Panc1 (cell line): ENCODE measurements at regions not wholly inside any gene's neighbourhood (a gene's known extent, or its start where the extent isn't known, plus 50 kb on each side); places are given as distances from the start of the nearest gene placed in this dataset.

Experiments
- ATAC-seq: fragments of 200-7000 bp; cut with Tn5 transposase; 2 replicates; pipeline ENCODE4 v1.9.1; 2020; ENCODE audit warnings: mild to moderate bottlenecking, moderate library complexity
- BruUV-seq: library from RNA; stranded (reverse); fragments of 400-500 nt; replicated peaks from 2 replicates; lab custom pipeline; 2021; lab: Mats Ljungman, UMichigan
- CTCF ChIA-PET: fragments of 300-600 bp; sonication (Branson Sonifier 250); formaldehyde crosslinking; loops from one replicate; lab custom pipeline; 2022; ENCODE audit warnings: antibody characterized with exemption; lab: Charles Lee
- POLR2A ChIA-PET: fragments of 300-600 bp; sonication (Branson Sonifier 250); formaldehyde crosslinking; loops from one replicate; lab custom pipeline; 2022; ENCODE audit warnings: antibody characterized with exemption; lab: Charles Lee
- DNase-seq: peaks from one replicate; pipeline ENCODE4 v3.0.0-alpha.2; 2010; ENCODE audit warnings: low read depth, low spot score
- H3K27ac ChIP-seq: 2 replicates; pipeline ENCODE4 v1.5.1; 2011; ENCODE audit warnings: mild to moderate bottlenecking, low read length, inconsistent platforms
- H3K27me3 ChIP-seq: fragments of 200-500 bp; sonication (Bioruptor generic); 2 replicates; pipeline ENCODE4 v1.6.0; 2014; ENCODE audit warnings: low read length, inconsistent platforms; ENCODE audit not compliant: control insufficient read depth, insufficient read depth
- H3K36me3 ChIP-seq: fragments of 200-500 bp; sonication (Bioruptor generic); 2 replicates; pipeline ENCODE4 v1.5.1; 2014; ENCODE audit warnings: inconsistent platforms, mild to moderate bottlenecking, low read length, moderate library complexity; ENCODE audit not compliant: control insufficient read depth, insufficient read depth
- H3K4me1 ChIP-seq: 2 replicates; pipeline ENCODE4 v1.5.1; 2011; ENCODE audit warnings: inconsistent platforms, mild to moderate bottlenecking, low read length, moderate library complexity; ENCODE audit not compliant: control insufficient read depth, insufficient read depth
- H3K4me3 ChIP-seq, 2 experiments: 2 replicates each; pipeline ENCODE4 v1.5.1; 2011 to 2012; ENCODE audit warnings: low read depth in 2 of 2, low read length in 2 of 2, mild to moderate bottlenecking in 2 of 2, inconsistent platforms in 1 of 2, moderate library complexity in 1 of 2
- H3K9me3 ChIP-seq: fragments of 200-500 bp; sonication (Bioruptor generic); 2 replicates; pipeline ENCODE4 v1.5.1; 2014; ENCODE audit warnings: low read depth, mild to moderate bottlenecking, inconsistent platforms, low read length, moderate library complexity; ENCODE audit not compliant: control insufficient read depth, insufficient read depth
- POLR2AphosphoS5 ChIP-seq: IDR thresholded peaks from 2 replicates; pipeline ENCODE4 v1.6.1; 2012; ENCODE audit warnings: mild to moderate bottlenecking, low read depth, low read length, moderate library complexity
- SIN3A ChIP-seq: IDR thresholded peaks from 2 replicates; pipeline ENCODE4 v1.6.1; 2012; ENCODE audit warnings: low read depth, mild to moderate bottlenecking, low read length, moderate library complexity, borderline replicate concordance; ENCODE audit not compliant: insufficient read depth
- TCF7L2 ChIP-seq: IDR thresholded peaks from 2 replicates; pipeline ENCODE4 v1.6.1; 2011; ENCODE audit warnings: mild to moderate bottlenecking, low read depth, low read length, inconsistent platforms
- in situ Hi-C: cut with HindIII; loops from 2 replicates; pipeline ENCODE4 v1.10.0; 2016; ENCODE audit warnings: low sequenced_read_pairs, low pct_unique_long_range_greater_than_20kb
- intact Hi-C: fragments of 100-400 bp; cut with micrococcal nuclease; formaldehyde crosslinking; loops from one replicate; pipeline ENCODE4 v1.10.0; 2022; ENCODE audit not compliant: unreplicated experiment
- TF ChIP-seq, protein P1 (sequence below), 2 experiments: IDR thresholded peaks; 2 replicates each; pipeline ENCODE4 v1.6.1; 2011 to 2012; ENCODE audit warnings: low read depth in 2 of 2, control low read depth in 1 of 2, low read length in 1 of 2, mild to moderate bottlenecking in 1 of 2, moderate library complexity in 1 of 2; ENCODE audit not compliant: insufficient read depth in 1 of 2
- TF ChIP-seq, protein P2 (sequence below): fragments of 450-650 bp; IDR thresholded peaks from 2 replicates; pipeline ENCODE4 v1.5.1; 2017; ENCODE audit warnings: mild to moderate bottlenecking

GRCh38 chr5:163867324-163867723 is 361.9 kb downstream of the MAT2B start:
- no peaks in the 10 kb centered on the region for H3K9me3 ChIP-seq
- H3K36me3 ChIP-seq = no peaks in the 10 kb centered on the region
- H3K27me3 ChIP-seq = no peaks in the 10 kb centered on the region
- intact Hi-C loops (no loop called here), in situ Hi-C loops (no loop called here)
- BruUV-seq = no TSS peak
- no peaks in the 10 kb centered on the region for H3K4me1 ChIP-seq
- no peak overlapping the region for H3K27ac ChIP-seq
- TF ChIP-seq POLR2AphosphoS5 = no peak
- CTCF ChIA-PET = no interaction called here
- POLR2A ChIA-PET = no interaction called here
- ATAC-seq (no peak), DNase-seq (no peak)
- no peak overlapping the region for H3K4me3 ChIP-seq

DNA sequence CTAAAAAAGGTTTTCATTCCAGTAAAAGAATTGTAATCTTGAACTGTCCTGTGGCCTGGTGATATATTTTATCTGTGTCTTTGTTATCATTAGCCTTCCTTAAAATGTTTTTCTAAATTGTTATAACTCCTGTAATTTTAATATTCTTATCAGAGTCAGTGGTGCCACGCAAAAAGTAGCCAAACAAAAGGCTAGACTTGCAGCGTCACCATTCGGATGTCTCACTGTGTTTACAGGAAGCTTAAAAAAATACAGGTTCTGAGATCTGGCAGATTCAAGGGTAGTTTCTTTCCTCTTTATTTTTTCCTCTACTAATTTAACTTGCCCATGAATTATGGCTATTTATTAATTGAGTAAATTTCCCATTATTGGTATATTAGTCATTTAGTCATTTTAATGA is 362.3 kb downstream of the MAT2B start:
- H3K4me3 ChIP-seq = no peak overlapping the region
- intact Hi-C loops = no loop called here
- BruUV-seq = no TSS peak
- no peaks in the 10 kb centered on the region for H3K4me1 ChIP-seq
- DNase-seq (no peak), ATAC-seq (no peak)
- ChIA-PET POLR2A (no interaction called here), CTCF (no interaction called here)
- no peaks in the 10 kb centered on the region for H3K27me3 ChIP-seq
- no peaks in the 10 kb centered on the region for H3K9me3 ChIP-seq
- H3K36me3 ChIP-seq = no peaks in the 10 kb centered on the region
- in situ Hi-C loops = no loop called here
- no peak overlapping the region for H3K27ac ChIP-seq
- TF ChIP-seq TCF7L2 = no peak
- no peak for TF ChIP-seq POLR2AphosphoS5
- TF ChIP-seq, protein P1, sequence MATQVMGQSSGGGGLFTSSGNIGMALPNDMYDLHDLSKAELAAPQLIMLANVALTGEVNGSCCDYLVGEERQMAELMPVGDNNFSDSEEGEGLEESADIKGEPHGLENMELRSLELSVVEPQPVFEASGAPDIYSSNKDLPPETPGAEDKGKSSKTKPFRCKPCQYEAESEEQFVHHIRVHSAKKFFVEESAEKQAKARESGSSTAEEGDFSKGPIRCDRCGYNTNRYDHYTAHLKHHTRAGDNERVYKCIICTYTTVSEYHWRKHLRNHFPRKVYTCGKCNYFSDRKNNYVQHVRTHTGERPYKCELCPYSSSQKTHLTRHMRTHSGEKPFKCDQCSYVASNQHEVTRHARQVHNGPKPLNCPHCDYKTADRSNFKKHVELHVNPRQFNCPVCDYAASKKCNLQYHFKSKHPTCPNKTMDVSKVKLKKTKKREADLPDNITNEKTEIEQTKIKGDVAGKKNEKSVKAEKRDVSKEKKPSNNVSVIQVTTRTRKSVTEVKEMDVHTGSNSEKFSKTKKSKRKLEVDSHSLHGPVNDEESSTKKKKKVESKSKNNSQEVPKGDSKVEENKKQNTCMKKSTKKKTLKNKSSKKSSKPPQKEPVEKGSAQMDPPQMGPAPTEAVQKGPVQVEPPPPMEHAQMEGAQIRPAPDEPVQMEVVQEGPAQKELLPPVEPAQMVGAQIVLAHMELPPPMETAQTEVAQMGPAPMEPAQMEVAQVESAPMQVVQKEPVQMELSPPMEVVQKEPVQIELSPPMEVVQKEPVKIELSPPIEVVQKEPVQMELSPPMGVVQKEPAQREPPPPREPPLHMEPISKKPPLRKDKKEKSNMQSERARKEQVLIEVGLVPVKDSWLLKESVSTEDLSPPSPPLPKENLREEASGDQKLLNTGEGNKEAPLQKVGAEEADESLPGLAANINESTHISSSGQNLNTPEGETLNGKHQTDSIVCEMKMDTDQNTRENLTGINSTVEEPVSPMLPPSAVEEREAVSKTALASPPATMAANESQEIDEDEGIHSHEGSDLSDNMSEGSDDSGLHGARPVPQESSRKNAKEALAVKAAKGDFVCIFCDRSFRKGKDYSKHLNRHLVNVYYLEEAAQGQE (IDR thresholded peaks at IDR 0.05; ENCODE audit: insufficient read depth in 1 of 2, low read depth in 2 of 2, low read length in 1 of 2) = no peak

DNA sequence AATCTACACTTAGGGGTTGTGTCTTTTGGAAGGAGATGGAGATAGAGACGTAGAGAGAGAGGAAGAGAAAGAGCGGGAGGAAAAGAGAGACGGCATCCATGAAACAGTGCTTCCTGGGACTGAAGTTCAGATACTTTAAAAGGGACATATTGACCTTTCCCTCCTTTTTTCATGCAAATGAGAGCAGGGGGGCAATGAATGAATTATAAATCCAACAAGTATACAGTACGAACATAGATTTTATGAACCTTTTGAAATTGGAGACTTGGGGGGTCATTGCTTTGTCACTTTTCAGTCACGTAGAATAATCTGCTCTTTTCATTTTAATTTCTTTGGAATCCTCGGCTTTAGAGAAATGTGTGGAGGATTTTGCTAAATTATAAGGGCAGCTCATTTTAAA is 364.2 kb downstream of the MAT2B start:
- H3K36me3 ChIP-seq = no peaks in the 10 kb centered on the region
- in situ Hi-C loops = no loop called here
- no peaks in the 10 kb centered on the region for H3K27me3 ChIP-seq
- H3K27ac ChIP-seq = no peak overlapping the region
- no peaks in the 10 kb centered on the region for H3K9me3 ChIP-seq
- ChIA-PET CTCF (no interaction called here), POLR2A (no interaction called here)
- BruUV-seq = no TSS peak
- H3K4me3 ChIP-seq = no peak overlapping the region
- TF ChIP-seq, protein P1 (IDR thresholded peaks at IDR 0.05; ENCODE audit: insufficient read depth in 1 of 2, low read depth in 2 of 2, low read length in 1 of 2) = no peak
- TF ChIP-seq POLR2AphosphoS5 = no peak
- no peak for TF ChIP-seq SIN3A
- no peak for TF ChIP-seq TCF7L2
- TF ChIP-seq, protein P2, sequence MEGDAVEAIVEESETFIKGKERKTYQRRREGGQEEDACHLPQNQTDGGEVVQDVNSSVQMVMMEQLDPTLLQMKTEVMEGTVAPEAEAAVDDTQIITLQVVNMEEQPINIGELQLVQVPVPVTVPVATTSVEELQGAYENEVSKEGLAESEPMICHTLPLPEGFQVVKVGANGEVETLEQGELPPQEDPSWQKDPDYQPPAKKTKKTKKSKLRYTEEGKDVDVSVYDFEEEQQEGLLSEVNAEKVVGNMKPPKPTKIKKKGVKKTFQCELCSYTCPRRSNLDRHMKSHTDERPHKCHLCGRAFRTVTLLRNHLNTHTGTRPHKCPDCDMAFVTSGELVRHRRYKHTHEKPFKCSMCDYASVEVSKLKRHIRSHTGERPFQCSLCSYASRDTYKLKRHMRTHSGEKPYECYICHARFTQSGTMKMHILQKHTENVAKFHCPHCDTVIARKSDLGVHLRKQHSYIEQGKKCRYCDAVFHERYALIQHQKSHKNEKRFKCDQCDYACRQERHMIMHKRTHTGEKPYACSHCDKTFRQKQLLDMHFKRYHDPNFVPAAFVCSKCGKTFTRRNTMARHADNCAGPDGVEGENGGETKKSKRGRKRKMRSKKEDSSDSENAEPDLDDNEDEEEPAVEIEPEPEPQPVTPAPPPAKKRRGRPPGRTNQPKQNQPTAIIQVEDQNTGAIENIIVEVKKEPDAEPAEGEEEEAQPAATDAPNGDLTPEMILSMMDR = no peak
- H3K4me1 ChIP-seq = no peaks in the 10 kb centered on the region
- DNase-seq = no peak
- ATAC-seq = no peak
- intact Hi-C loops = no loop called here
